HG02970 (cell line): ENCODE measurements at regions not wholly inside any gene's neighbourhood (a gene's known extent, or its start where the extent isn't known, plus 50 kb on each side); places are given as distances from the start of the nearest gene placed in this dataset.

ENCODE experiments used
- ATAC-seq: cut with Tn5 transposase; IDR thresholded peaks from one replicate; pipeline ENCODE4 v1.9.1; 2021; ENCODE audit warnings: mild to moderate bottlenecking, moderate library complexity, moderate number of reproducible peaks; ENCODE audit not compliant: unreplicated experiment, low FRiP score

DNA sequence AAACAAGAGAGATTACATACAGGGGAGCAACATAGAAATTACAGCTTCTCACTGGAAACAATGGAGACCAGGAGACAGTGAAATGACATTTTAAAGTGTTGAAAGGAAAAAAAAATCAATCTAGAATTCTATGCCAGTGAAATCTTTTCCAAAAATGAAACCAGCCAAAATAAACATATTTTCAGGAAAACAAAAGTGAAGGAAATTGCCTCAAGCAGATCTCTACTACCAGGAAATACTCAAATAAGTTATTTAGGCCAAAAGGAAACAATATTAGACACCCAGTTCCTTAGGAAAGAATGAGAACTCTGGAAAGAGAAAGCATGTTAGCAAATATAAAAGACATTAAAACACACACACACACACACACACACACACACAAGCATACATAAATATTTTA, 339.9 kb upstream of the NCKAP5 start:
- ATAC-seq: no peak

DNA sequence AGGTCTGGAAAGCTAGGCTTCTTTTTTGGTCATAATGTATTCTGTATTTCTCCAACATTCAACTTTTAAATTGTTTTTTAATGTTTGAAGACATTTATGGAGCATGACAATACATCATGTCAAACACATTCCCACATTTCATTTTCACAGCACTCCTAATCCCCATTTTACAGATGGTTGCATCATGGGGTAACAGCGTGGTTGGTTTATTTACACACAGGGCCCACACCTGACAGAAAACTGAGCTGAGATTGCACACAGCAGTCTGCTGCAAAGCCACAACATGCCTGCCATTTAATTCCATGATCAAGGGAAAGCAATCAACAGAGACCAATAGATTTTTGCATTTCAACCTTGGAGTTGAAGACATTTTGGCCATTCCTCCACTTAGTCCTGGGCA, 335.7 kb upstream of the MGAT5 start:
- no peak for ATAC-seq

DNA sequence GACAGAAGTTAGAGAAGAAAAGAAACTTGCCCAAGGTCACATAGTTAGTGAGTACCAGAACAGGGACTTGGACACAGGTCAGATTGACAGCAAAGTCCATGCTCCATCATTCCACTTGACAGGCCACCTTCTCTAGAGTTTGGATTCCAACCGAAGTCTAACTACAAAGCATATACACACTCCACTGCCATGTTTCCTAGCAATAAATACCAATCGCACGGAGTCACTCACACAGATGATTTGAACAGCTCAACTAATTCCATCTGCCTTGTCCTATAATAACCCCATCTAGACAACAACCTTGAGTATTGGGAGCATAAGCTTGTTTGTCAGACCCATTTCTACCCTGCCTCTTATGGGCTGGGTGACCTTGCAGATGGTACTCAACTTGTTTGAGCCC, 334.6 kb upstream of the MGAT5 start:
- no peak for ATAC-seq

DNA sequence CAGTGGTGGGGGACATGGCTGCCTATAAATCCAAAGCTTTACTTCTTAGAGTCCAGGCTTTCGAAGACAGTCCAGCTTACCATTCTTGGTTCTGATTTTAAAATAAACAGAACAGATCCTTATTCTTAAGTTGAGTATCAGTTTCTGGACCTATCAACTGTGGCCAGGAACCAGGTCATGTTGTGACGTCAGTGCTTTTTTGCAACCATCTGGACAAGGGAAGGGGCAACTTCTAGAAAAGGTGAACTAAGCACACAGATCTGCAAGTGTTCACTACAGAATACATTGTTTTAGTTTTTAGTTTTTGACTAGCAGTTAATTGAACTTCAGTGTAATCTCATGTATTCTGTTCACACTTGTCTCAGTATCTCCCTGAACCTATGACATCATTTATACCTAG, 326.0 kb upstream of the MGAT5 start:
- no peak for ATAC-seq

DNA sequence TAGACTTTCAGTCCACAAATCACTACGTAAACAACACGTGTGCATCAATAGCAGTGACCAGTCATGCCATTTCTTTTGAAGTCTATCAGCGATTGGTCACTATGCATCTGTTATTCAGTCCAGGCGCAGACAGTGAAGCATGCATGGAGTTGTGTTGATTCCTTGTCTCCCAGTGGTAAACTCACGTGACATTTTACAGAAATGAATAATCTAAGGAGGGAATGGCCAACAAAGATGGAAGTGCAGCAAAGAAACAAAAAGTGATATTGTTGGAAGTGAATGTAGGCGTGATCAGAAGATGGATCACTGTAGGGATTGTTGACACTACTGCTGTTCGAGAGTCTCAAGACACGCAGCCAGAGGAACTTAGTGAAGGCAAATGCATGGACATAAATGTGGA, 317.8 kb upstream of the MGAT5 start:
- ATAC-seq: no peak

DNA sequence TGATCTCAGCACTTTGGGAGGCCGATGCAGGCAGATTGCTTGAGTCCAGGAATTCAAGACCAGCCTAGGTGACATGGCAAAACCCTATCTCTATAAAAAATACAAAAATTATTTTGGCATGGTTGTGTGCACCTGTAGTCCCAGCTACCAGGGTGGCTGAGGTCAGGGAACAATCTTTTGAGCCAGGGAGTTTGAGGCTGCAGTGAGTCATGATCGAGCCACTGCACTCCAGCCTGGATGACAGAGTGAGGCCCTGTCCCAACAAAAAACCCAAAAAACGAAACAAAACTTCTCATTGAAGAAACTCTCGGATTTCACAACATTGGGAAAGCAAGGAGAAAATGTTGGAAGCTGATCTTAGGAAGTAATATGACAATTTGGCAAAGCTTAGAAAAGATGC, 317.3 kb upstream of the MGAT5 start:
- no peak for ATAC-seq

DNA sequence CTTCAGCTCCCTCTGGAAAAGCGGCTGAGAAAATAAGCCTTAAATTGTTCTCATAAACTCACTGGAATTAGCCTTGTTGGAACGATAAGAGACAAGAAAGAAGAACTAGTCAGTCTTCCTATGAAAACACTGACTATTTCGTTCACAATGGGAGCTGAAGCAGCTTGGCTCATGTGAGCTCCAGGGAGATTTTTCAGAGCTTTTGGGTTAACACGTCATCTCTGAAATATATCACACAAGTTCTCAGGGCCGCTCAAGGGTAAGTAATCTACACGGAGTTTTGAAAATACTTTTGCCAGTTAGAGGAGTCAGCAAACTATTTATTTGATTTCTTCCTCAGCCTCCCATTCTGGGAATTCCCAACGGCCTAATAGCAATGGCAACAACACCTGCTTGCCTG, 316.2 kb upstream of the MGAT5 start:
- no peak for ATAC-seq

DNA sequence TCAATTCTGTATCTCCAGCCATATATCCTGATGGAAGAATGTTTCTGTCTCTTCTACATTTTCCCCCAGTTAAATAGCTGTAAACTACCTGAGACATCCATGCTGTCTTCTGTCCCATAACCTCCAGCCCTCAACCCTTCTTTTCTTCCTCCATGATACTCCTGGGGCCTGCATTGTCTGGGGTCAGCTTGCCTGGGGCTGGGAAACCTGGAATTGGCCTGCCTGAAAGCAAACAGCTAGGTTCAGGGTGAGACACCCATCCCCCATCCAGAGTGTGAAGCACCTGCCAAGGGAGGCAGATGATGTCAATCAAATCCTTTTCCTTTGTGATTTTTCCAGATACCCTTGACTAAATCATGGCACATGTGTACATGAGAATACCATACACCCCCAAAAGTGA, 313.7 kb upstream of the MGAT5 start:
- ATAC-seq: no peak

DNA sequence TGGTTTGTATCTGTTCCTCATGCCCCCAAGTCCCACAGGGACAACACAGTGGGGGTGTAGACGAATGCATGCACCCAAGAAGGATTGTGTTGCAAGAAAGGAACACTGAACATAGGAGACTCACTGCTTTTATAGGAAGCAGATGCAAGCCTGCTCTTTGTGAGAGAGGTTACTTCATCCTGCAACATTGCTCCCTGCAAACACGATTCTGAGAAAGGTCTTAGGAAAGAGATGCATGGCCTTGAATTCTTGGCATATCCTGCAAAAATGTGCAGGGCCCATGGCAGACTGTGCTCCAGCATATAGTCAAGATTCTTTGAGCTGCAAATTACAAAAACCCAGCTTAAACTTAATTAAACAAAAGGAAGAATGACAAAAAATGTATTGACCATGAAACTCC, 312.2 kb upstream of the MGAT5 start:
- no peak for ATAC-seq

DNA sequence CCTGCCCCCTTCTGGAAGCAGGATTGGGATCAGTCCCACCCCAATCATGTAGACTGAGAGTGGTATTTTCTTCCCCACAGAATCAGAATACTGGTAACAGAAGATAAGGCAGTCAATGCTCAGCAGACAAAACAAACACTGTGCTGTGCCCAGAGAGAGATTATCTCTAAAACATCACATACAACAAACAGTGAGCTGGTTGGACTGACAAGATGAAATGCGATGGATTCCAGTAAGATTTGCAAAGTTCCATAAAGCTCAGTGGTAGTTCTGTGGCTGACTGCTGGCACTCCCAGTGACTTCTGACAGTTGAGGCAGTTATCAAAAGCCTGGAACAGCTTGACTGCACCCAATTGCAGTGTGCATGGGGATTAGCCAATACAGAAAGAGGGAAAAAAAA, 311.5 kb upstream of the MGAT5 start:
- ATAC-seq: no peak

DNA sequence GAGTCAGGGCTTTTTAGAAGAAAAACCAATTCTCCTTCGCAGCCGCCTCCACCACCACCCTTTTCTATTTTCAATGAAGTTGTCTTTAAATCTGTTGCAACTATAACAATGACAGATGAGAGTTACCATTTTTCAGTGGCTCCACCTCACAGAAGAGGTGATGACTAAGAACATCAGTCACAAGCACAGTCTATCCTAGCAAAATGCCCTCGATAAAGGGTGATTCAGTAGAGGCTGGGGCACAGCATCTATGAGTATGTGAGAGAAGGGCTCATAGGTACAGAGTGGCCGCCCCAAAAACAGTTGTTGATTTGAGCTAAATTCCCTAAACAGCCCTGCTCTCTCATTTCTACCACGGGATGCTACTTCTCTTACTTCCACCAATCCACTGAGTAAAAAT, 310.8 kb upstream of the MGAT5 start:
- ATAC-seq: no peak

DNA sequence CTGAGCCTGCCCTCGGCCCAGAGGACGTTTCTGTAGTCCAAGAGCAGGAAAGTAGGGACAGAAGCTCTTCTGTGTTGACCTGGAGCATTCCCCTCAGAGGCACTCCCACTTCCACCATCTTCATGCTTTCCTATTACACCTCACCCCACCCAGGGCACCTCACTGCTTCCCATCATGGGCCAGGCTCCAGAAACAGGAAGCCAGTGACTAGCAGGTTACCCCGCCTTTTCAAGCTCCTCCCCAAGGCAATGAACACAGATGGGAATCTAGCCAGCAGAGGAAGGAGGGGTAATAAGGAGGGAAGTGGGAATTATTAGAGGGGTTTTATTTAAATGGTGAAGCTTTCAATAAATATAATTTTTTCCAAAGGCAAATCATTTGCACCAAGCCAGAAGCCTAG, 308.8 kb upstream of the MGAT5 start:
- no peak for ATAC-seq

DNA sequence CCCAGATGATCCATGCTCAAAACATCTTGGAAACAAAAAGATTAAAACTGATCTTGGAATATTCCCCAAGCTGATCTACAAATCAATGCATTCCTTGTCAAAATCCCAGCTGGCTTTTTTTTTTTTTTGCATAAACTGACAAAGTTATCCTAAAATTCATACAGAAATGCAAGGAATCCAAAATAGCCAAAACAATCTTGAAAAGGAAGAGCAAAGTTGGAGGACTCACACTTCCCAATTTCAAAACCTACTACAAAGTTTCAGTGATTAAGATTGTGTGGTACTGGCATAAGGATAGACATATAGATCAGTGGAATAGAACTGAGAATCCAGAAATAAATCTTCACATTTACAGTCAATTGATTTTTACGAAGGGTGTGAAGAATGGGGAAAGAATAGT, 306.8 kb upstream of the MGAT5 start:
- no peak for ATAC-seq

DNA sequence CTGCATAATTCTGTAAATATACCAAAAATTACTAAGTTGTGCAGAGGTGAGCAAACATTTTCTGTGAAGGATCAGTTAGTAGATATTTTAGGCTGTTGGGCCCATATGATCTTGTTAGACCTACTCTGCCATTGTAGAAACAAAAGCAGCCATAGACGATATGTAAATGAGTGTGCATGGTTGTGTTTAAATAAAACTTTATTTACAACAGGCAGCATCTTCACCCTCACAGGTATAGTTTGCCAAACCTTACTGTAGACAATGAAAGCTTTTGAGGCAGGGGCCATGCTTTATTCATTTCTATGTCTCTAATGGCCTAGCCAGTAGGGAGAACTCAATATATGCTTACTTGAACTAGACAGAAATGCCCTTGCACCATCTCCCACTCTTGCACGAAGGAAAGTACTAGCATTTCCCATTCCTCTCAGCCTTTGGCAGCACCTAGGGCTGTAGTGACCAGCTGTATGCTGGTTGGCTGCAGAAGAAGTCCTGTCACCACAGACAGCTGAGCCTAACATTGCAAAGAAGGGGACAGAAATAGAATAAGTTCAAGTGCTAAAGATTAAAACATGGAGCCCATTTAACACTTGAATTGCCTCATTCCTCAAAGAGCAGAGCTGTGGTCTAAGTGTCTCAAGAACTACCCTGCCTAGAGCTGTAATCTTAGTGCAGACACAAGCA, 305.1 kb upstream of the MGAT5 start:
- ATAC-seq: no peak

DNA sequence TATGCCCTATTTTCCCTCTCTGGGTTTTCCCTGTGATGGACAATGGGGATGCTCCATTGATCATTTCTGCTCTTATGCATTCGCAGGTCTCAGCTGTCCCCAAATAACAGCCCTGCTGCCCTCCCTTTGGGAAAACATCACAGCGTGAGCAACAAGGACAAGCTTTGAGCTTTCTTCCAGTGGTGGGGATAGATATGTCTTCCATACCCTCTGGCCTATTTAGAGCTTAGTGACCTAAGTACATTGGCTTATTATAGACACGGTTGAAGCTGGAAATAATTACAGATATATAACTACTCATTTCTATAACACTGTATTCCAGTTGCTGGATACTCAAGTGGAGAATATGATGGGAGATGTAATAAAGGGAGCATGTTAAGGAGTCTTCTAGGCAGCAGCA, 304.3 kb upstream of the MGAT5 start:
- ATAC-seq: no peak

DNA sequence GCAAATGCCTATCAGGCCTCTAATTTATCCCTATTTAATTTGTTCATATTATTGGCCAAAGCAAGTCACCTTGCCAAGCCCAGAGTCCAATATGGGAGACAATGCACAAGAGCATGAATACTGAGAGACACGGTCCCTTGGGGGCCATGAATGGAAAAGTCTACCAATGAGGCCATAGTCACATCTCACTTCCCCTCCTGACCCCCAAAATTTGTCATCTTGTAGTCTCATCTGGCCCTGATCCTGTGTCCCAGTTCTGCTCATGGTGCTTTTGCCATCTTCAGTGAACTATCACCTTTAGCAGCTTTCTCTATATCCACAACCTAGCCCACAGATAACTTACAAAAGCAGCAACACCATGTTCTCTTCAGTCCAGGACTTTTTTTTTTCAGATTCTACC, 302.7 kb upstream of the MGAT5 start:
- ATAC-seq: no peak

DNA sequence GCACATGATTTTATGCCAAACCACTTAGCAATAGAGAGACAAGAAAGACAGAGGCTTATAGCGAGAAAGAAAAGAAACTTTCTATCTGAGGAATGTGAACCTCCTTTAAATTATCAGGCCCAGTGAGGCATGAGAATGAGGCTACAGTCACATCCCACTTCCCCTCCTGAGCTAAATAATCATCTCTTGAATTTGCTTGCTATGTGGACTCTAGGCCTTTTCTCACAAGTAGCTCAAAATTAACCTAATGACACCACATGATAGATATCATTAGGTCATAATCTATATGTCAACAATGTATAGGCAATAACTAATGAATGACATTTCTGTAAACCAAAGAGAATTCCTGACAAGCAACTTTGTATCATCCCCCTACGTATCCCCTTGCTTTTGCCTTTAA, 301.5 kb upstream of the MGAT5 start:
- no peak for ATAC-seq

DNA sequence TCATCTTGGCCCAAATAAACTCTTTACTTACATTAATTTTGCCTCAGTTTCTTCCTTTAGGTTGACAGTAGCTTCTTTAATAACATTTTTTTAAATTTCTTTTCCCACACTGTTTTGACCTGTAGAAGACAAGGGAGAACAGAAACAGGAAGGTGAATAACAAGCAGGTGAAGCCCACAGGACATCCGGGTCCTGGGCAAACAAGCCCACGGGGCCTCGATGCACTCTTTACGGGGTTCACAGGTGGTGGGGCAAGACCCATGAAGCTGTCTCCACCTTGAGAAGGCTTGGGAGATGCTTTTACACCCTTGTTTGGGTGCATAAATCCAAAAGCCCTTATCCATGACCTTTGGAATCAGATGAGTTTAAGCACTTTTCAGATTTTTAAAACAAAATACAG, 301.0 kb upstream of the MGAT5 start:
- no peak for ATAC-seq

DNA sequence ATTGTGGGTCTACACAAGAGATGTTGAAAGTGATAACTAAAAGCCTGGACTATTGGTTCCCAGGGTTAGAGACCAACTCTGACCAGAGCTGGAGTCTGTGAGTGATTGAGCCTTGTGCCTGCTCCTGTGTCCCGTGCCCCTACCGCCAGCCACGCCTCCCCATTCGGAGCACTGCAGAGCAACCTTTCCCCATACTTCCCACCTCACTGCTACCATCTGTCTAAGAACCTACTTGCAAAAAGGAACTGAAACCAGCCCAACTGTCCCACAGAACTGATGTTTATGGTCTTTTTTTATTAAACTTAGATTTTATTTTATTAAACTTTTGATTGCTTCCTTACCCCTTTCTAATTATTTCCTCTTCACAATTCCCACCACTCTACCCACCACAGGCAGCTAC, 300.3 kb upstream of the MGAT5 start:
- no peak for ATAC-seq

DNA sequence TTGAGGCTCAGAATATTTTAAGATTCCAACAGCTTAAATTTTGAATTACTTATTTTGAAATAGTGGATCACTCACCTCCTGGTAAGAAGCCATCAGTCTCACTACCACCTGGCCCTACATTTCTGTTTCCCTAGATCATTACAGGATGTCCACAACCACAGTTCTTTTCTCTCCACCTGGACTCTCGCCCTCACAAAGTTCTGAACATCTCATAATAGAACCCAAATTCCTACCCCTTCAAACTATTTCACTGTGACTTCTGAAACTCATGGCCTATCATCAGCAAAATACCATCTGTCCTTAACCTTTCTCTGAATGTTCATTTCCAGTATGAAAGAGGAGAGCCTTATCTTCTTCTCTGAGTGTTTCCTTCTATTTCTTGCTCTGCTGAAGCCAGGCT, 299.2 kb upstream of the MGAT5 start:
- ATAC-seq: no peak

DNA sequence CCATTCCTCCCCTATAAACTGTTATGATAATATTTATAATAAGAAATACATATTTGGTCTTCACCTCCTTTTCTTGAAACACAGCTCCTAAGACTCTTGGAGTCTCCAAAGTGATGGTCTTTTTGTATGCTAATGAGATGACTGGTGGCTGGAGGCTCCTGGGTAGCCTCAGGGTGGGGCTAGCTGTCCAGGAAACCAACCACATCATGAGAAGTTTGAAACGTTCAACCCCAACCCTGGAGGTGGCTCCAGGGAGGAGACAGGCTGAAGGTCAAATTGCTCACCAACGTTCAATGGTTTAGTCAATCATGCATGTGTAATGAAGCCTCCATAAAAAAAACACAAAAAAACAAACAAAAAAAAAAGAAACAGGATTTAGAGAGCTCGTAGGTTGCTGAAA, 298.7 kb upstream of the MGAT5 start:
- no peak for ATAC-seq

DNA sequence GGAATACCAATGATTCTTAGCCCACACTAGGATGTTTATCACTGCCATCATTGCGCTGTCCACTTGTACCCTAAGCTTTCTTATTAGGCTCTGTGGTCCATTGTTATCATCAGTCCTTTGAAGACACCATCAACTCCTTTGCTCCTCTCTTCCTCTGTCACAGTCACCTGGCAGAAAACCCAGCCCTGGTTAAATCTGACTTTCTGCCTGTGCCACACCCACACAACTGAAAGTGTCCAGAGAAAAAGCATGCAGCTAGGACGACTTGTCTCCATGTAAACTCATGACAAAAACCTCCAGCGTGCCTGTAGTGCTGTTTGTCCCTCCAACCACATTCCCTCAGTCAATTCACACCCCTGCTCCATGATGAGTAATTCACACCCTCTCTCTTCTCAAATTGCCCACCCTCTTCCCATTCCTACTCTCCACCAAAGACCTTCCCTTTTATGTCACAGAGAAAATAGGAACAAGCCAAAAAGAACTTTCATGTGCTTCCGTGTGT, 297.4 kb upstream of the MGAT5 start:
- no peak for ATAC-seq
